SK-N-SH (cell line): ENCODE measurements at regions not wholly inside any gene's neighbourhood (a gene's known extent, or its start where the extent isn't known, plus 50 kb on each side); places are given as distances from the start of the nearest gene placed in this dataset.

Experiments
- GABPA ChIP-seq: IDR thresholded peaks from 2 replicates; pipeline ENCODE4 v1.4.0; 2012; ENCODE audit warnings: low read depth, mild to moderate bottlenecking
- GATA2 ChIP-seq: sonication (generic); formaldehyde crosslinking; IDR thresholded peaks from 2 replicates; pipeline ENCODE4 v1.5.0; 2020; ENCODE audit warnings: mild to moderate bottlenecking, missing genetic modification reagents
- POLR2AphosphoS5 ChIP-seq: IDR thresholded peaks from 2 replicates; pipeline ENCODE4 v1.6.1; 2012; ENCODE audit warnings: low read depth, low read length
- RFX5 ChIP-seq: IDR thresholded peaks from 2 replicates; pipeline ENCODE4 v1.6.1; 2012; ENCODE audit warnings: mild to moderate bottlenecking, improper control_type of control experiment, low read length
- TAF1 ChIP-seq: IDR thresholded peaks from 2 replicates; pipeline ENCODE4 v1.6.1; 2012; ENCODE audit warnings: low read depth, mild to moderate bottlenecking, low read length, moderate library complexity, borderline replicate concordance
- TF ChIP-seq, protein P1 (sequence below): fragments of 200-600 bp; sonication (generic); IDR thresholded peaks from 2 replicates; pipeline ENCODE4 v1.6.1; 2017; ENCODE audit warnings: antibody characterized with exemption, mild to moderate bottlenecking, moderate library complexity
- TF ChIP-seq, protein P2 (sequence below): IDR thresholded peaks from 2 replicates; pipeline ENCODE4 v1.4.0; 2012; ENCODE audit warnings: low read depth, borderline replicate concordance
- TF ChIP-seq, protein P3 (sequence below): fragments of 150-350 bp; IDR thresholded peaks from 2 replicates; pipeline ENCODE4 v1.6.1; 2016; ENCODE audit warnings: mild to moderate bottlenecking, low read depth, low read length
- TF ChIP-seq, protein P4 (sequence below): IDR thresholded peaks from 2 replicates; pipeline ENCODE4 v1.6.1; 2012; ENCODE audit warnings: mild to moderate bottlenecking, low read depth, low read length, moderate library complexity
- TF ChIP-seq, protein P5 (sequence below): fragments of 150-350 bp; IDR thresholded peaks from 2 replicates; pipeline ENCODE4 v1.6.1; 2017; ENCODE audit warnings: antibody characterized with exemption, low read length, low read depth, borderline replicate concordance

DNA sequence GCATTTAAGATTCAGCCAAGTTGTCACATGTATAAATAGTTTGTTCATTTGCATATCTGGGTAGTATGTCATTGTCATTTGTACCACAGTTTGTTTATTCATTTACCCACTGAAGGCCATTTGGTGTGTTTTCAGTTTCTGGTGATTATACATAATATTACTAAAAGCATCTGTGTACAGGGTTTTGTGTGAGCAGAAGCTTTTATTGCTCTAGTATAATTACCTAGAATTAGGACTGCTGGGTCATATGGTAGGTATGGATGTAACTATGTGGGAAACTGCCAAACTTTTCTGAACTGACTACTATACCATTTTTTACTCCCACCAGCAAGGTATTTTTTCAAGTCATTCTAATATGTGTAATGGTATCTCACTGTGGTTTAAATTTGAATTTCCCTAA is 584.0 kb upstream of the GHITM start:
- TF ChIP-seq, protein P1, sequence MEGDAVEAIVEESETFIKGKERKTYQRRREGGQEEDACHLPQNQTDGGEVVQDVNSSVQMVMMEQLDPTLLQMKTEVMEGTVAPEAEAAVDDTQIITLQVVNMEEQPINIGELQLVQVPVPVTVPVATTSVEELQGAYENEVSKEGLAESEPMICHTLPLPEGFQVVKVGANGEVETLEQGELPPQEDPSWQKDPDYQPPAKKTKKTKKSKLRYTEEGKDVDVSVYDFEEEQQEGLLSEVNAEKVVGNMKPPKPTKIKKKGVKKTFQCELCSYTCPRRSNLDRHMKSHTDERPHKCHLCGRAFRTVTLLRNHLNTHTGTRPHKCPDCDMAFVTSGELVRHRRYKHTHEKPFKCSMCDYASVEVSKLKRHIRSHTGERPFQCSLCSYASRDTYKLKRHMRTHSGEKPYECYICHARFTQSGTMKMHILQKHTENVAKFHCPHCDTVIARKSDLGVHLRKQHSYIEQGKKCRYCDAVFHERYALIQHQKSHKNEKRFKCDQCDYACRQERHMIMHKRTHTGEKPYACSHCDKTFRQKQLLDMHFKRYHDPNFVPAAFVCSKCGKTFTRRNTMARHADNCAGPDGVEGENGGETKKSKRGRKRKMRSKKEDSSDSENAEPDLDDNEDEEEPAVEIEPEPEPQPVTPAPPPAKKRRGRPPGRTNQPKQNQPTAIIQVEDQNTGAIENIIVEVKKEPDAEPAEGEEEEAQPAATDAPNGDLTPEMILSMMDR: no peak
- TF ChIP-seq RFX5 (no peak), TAF1 (no peak), POLR2AphosphoS5 (no peak), GATA2 (CRISPR knock-in tag) (no peak), GABPA (no peak)
- TF ChIP-seq, protein P2, sequence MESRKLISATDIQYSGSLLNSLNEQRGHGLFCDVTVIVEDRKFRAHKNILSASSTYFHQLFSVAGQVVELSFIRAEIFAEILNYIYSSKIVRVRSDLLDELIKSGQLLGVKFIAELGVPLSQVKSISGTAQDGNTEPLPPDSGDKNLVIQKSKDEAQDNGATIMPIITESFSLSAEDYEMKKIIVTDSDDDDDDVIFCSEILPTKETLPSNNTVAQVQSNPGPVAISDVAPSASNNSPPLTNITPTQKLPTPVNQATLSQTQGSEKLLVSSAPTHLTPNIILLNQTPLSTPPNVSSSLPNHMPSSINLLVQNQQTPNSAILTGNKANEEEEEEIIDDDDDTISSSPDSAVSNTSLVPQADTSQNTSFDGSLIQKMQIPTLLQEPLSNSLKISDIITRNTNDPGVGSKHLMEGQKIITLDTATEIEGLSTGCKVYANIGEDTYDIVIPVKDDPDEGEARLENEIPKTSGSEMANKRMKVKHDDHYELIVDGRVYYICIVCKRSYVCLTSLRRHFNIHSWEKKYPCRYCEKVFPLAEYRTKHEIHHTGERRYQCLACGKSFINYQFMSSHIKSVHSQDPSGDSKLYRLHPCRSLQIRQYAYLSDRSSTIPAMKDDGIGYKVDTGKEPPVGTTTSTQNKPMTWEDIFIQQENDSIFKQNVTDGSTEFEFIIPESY: no peak
- TF ChIP-seq, protein P3, sequence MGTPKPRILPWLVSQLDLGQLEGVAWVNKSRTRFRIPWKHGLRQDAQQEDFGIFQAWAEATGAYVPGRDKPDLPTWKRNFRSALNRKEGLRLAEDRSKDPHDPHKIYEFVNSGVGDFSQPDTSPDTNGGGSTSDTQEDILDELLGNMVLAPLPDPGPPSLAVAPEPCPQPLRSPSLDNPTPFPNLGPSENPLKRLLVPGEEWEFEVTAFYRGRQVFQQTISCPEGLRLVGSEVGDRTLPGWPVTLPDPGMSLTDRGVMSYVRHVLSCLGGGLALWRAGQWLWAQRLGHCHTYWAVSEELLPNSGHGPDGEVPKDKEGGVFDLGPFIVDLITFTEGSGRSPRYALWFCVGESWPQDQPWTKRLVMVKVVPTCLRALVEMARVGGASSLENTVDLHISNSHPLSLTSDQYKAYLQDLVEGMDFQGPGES: no peak
- TF ChIP-seq, protein P4, sequence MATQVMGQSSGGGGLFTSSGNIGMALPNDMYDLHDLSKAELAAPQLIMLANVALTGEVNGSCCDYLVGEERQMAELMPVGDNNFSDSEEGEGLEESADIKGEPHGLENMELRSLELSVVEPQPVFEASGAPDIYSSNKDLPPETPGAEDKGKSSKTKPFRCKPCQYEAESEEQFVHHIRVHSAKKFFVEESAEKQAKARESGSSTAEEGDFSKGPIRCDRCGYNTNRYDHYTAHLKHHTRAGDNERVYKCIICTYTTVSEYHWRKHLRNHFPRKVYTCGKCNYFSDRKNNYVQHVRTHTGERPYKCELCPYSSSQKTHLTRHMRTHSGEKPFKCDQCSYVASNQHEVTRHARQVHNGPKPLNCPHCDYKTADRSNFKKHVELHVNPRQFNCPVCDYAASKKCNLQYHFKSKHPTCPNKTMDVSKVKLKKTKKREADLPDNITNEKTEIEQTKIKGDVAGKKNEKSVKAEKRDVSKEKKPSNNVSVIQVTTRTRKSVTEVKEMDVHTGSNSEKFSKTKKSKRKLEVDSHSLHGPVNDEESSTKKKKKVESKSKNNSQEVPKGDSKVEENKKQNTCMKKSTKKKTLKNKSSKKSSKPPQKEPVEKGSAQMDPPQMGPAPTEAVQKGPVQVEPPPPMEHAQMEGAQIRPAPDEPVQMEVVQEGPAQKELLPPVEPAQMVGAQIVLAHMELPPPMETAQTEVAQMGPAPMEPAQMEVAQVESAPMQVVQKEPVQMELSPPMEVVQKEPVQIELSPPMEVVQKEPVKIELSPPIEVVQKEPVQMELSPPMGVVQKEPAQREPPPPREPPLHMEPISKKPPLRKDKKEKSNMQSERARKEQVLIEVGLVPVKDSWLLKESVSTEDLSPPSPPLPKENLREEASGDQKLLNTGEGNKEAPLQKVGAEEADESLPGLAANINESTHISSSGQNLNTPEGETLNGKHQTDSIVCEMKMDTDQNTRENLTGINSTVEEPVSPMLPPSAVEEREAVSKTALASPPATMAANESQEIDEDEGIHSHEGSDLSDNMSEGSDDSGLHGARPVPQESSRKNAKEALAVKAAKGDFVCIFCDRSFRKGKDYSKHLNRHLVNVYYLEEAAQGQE: no peak
- TF ChIP-seq, protein P5, sequence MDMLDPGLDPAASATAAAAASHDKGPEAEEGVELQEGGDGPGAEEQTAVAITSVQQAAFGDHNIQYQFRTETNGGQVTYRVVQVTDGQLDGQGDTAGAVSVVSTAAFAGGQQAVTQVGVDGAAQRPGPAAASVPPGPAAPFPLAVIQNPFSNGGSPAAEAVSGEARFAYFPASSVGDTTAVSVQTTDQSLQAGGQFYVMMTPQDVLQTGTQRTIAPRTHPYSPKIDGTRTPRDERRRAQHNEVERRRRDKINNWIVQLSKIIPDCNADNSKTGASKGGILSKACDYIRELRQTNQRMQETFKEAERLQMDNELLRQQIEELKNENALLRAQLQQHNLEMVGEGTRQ: no peak
